ENCODE measurements at regions not wholly inside any gene's neighbourhood (a gene's known extent, or its start where the extent isn't known, plus 50 kb on each side); places are given as distances from the start of the nearest gene placed in this dataset.

DNA sequence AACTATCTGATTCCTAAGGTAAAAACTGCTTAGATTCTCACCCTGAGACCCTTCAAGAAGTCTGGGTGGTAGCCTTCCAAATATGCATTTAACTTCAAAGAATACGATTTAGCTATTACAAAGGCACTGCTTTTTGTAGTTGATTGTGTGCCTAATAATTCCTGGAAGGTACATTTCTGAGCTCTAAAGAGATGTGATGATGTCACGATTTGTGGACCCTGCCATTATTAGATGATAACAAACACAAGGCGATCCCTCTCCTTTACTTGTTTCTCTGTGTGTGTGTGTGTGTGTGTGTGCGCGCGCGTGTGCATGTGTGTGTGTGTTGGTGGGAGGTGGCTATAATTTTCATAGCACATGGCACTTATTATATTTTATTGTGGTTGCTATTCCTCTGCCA lies 70.9 kb downstream of the TFPI2 start:
- in situ Hi-C loops (cut with MboI; ENCODE audit: low pct_ligation_motif_present in 1 of 4, low pct_unique_long_range_greater_than_20kb in 1 of 4, low sequenced_read_pairs in 3 of 4) (no loop called here), intact Hi-C loops (cut with DNase I; ENCODE audit: low total_unique reads) (no loop called here)
- H3K9me3 ChIP-seq = no peaks in the 10 kb centered on the region
- WGBS, 2 donors (ENCODE audit: low coverage in 1 of 2) = 86 to 87% methylated on average over 4 to 7 of the region's 7 CpGs
- no peak overlapping the region for H3K4me3 ChIP-seq
- no peaks in the 10 kb centered on the region for H3K27me3 ChIP-seq
- no peaks in the 10 kb centered on the region for H3K36me3 ChIP-seq
- H3K4me1 ChIP-seq = no peaks in the 10 kb centered on the region
- TF ChIP-seq EP300 (IDR thresholded peaks at IDR 0.05; ENCODE audit: low read depth) = no peak
- TF ChIP-seq POLR2A (IDR thresholded peaks at IDR 0.05) = no peak
- TF ChIP-seq POLR2AphosphoS5 (IDR thresholded peaks at IDR 0.05) = no peak
- TF ChIP-seq, protein P1, sequence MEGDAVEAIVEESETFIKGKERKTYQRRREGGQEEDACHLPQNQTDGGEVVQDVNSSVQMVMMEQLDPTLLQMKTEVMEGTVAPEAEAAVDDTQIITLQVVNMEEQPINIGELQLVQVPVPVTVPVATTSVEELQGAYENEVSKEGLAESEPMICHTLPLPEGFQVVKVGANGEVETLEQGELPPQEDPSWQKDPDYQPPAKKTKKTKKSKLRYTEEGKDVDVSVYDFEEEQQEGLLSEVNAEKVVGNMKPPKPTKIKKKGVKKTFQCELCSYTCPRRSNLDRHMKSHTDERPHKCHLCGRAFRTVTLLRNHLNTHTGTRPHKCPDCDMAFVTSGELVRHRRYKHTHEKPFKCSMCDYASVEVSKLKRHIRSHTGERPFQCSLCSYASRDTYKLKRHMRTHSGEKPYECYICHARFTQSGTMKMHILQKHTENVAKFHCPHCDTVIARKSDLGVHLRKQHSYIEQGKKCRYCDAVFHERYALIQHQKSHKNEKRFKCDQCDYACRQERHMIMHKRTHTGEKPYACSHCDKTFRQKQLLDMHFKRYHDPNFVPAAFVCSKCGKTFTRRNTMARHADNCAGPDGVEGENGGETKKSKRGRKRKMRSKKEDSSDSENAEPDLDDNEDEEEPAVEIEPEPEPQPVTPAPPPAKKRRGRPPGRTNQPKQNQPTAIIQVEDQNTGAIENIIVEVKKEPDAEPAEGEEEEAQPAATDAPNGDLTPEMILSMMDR (IDR thresholded peaks at IDR 0.05) = no peak
- no peak overlapping the region for H3K27ac ChIP-seq
- DNase-seq = no peak

DNA sequence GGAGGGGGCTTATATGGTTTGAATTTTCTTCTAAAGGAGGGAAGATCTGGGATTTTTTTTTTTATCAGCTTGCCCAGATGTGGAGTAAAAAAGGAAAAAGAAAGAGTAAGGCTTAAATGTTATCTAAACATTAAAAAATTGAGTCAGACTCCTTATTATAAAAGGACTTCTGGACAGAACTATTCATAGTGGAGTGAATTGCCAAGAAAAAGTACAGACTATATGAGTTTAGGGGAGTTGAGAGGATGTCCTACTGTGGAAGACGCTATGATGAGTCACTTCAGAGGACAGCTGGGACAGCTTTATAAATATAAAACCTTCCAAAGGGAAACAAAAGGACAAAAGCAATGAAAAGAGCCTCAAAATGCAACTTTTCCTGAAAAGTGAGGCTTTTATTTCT lies 73.0 kb downstream of the TFPI2 start:
- WGBS, 2 donors (ENCODE audit: low coverage in 1 of 2) = 15 to 51% methylated on average over 1 of the region's 1 CpG
- Histone ChIP-seq H3K36me3 (no peaks in the 10 kb centered on the region), H3K4me3 (no peak overlapping the region), H3K27me3 (no peaks in the 10 kb centered on the region), H3K4me1 (no peaks in the 10 kb centered on the region), H3K27ac (no peak overlapping the region), H3K9me3 (no peaks in the 10 kb centered on the region)
- DNase-seq = no peak
- intact Hi-C loops (cut with DNase I; ENCODE audit: low total_unique reads) (no loop called here), in situ Hi-C loops (cut with MboI; ENCODE audit: low pct_ligation_motif_present in 1 of 4, low pct_unique_long_range_greater_than_20kb in 1 of 4, low sequenced_read_pairs in 3 of 4) (no loop called here)
- TF ChIP-seq POLR2AphosphoS5 (IDR thresholded peaks at IDR 0.05) = no peak
- TF ChIP-seq, protein P1 (IDR thresholded peaks at IDR 0.05) = no peak
- TF ChIP-seq EP300 (IDR thresholded peaks at IDR 0.05; ENCODE audit: low read depth) = no peak
- no peak for TF ChIP-seq POLR2A (IDR thresholded peaks at IDR 0.05)

DNA sequence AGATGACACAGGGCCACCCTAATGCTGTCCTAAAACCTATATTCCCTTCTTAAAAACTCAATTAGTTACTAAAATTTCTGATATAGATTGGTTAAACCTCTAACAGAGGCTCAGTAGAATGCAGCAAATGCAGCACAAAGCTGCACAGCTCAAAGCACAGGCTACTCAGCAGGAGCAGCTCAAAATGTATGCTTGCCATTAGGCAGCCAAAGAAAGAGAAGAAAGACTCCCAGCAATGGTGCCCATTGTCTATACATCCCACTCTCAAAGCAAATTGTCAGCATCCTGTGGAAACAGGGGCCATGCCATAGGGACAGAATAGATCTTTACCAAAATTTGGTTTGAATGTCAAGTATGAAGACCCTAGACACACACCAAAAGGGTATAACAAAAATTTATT lies 73.5 kb downstream of the TFPI2 start:
- in situ Hi-C loops (cut with MboI; ENCODE audit: low pct_ligation_motif_present in 1 of 4, low pct_unique_long_range_greater_than_20kb in 1 of 4, low sequenced_read_pairs in 3 of 4) (no loop called here), intact Hi-C loops (cut with DNase I; ENCODE audit: low total_unique reads) (no loop called here)
- Histone ChIP-seq H3K36me3 (no peaks in the 10 kb centered on the region), H3K4me3 (no peak overlapping the region), H3K9me3 (no peaks in the 10 kb centered on the region), H3K27me3 (no peaks in the 10 kb centered on the region), H3K4me1 (no peaks in the 10 kb centered on the region), H3K27ac (no peak overlapping the region)
- DNase-seq = no peak
- TF ChIP-seq EP300 (IDR thresholded peaks at IDR 0.05; ENCODE audit: low read depth) (no peak), POLR2A (IDR thresholded peaks at IDR 0.05) (no peak), POLR2AphosphoS5 (IDR thresholded peaks at IDR 0.05) (no peak)
- TF ChIP-seq, protein P1 (IDR thresholded peaks at IDR 0.05) = no peak

DNA sequence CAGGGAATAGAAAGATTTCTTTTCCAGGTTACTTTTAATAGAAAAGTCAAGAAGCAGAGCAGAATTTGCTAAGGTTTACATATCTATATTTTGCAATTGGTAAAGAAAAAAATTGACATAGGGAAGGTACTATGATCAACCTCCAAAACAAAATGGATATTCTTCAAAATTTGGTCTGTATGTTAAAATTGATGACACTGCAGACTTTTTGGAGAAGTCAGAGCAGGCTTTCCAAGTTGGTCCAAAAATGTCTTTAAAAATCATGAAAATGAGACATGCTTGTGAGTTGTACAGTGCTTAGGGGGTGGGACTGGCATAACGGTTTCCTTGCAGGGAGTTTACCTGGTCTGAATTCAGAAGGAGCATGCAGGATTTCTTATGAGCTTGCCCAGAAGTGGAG lies 77.0 kb downstream of the TFPI2 start:
- H3K4me3 ChIP-seq = no peak overlapping the region
- H3K9me3 ChIP-seq = no peaks in the 10 kb centered on the region
- intact Hi-C loops (cut with DNase I; ENCODE audit: low total_unique reads) = no loop called here
- no peak for TF ChIP-seq EP300 (IDR thresholded peaks at IDR 0.05; ENCODE audit: low read depth)
- in situ Hi-C loops (cut with MboI; ENCODE audit: low pct_ligation_motif_present in 1 of 4, low pct_unique_long_range_greater_than_20kb in 1 of 4, low sequenced_read_pairs in 3 of 4) = no loop called here
- no peaks in the 10 kb centered on the region for H3K36me3 ChIP-seq
- no peaks in the 10 kb centered on the region for H3K27me3 ChIP-seq
- WGBS, 2 donors (ENCODE audit: low coverage in 1 of 2) = 13 to 43% methylated on average over 1 of the region's 1 CpG
- no peaks in the 10 kb centered on the region for H3K4me1 ChIP-seq
- no peak for DNase-seq
- no peak overlapping the region for H3K27ac ChIP-seq

DNA sequence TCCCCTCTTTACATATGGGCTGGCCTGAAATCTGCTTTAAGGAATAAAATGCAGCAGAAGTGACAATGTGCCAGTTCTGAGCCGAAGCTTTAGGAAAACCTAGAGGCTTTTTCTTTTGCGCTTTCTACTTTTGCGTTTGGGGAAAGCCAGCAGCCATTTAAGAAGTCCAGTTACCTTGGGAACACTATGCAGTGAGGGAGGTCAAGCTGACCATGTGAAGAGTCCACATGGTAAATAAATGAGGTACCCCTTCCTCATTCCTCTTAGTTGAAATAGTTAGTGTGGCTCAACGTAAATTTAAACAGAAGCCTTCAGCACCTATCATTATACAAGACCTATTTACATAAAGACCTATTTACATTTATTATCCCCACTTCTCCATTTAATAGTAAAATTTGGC lies 78.5 kb downstream of the TFPI2 start:
- Histone ChIP-seq H3K9me3 (no peaks in the 10 kb centered on the region), H3K27me3 (no peaks in the 10 kb centered on the region), H3K4me1 (no peaks in the 10 kb centered on the region), H3K36me3 (no peaks in the 10 kb centered on the region), H3K27ac (no peak overlapping the region), H3K4me3 (no peak overlapping the region)
- TF ChIP-seq EP300 (IDR thresholded peaks at IDR 0.05; ENCODE audit: low read depth) = no peak
- TF ChIP-seq, protein P1 (IDR thresholded peaks at IDR 0.05) = no peak
- no peak for TF ChIP-seq POLR2AphosphoS5 (IDR thresholded peaks at IDR 0.05)
- TF ChIP-seq POLR2A (IDR thresholded peaks at IDR 0.05) = no peak
- intact Hi-C loops (cut with DNase I; ENCODE audit: low total_unique reads) = no loop called here
- DNase-seq = no peak
- 72 to 75% methylated on average over 1 to 4 of the region's 4 CpGs for WGBS, 2 donors (ENCODE audit: low coverage in 1 of 2)
- in situ Hi-C loops (cut with MboI; ENCODE audit: low pct_ligation_motif_present in 1 of 4, low pct_unique_long_range_greater_than_20kb in 1 of 4, low sequenced_read_pairs in 3 of 4) = no loop called here
